Fibroblast of villous mesenchyme (primary cell): ENCODE measurements at regions not wholly inside any gene's neighbourhood (a gene's known extent, or its start where the extent isn't known, plus 50 kb on each side); places are given as distances from the start of the nearest gene placed in this dataset.
A peak's percentile ranks its signal among the peaks of the same experiment; 100 is the strongest.
"Not testable (repeated sequence)": the region's sequence is repeated elsewhere in the genome, so short reads cannot be mapped to it uniquely, and the experiment has no call there.

Source experiments
- DNase-seq: peaks from one replicate; pipeline ENCODE4 v3.0.0-alpha.2; 2010; ENCODE audit warnings: low read depth
- H3K4me3 ChIP-seq: 2 replicates; pipeline ENCODE4 v1.5.1; 2011; ENCODE audit warnings: low read depth, mild to moderate bottlenecking, low read length
- CTCF ChIP-seq: IDR thresholded peaks from 2 replicates; pipeline ENCODE4 v1.5.1; 2012; ENCODE audit warnings: low read depth, mild to moderate bottlenecking, low read length; ENCODE audit not compliant: insufficient read depth

GRCh38 chr7:20535541-20535940 lies 79.9 kb upstream of the ABCB5 start:
- no peak for DNase-seq
- no peak for TF ChIP-seq CTCF

GRCh38 chr7:20539201-20539600 lies 76.3 kb upstream of the ABCB5 start:
- no peak overlapping the region for H3K4me3 ChIP-seq

More at GRCh38 chr7:20535541-20535940, 79.9 kb upstream of the ABCB5 start:
- no peak overlapping the region for H3K4me3 ChIP-seq

GRCh38 chr7:20541608-20542349 lies 73.7 kb upstream of the ABCB5 start:
- DNase-seq: no peak
- no peak overlapping the region for H3K4me3 ChIP-seq
- TF ChIP-seq CTCF: no peak

More at GRCh38 chr7:20539201-20539600, 76.3 kb upstream of the ABCB5 start:
- no peak for DNase-seq
- peak; percentile 3 for TF ChIP-seq CTCF

GRCh38 chr7:20542594-20542993 lies 72.9 kb upstream of the ABCB5 start:
- TF ChIP-seq CTCF: no peak
- peak; percentile 23 for DNase-seq
- no peak overlapping the region for H3K4me3 ChIP-seq

GRCh38 chr7:20543500-20543899 lies 72.0 kb upstream of the ABCB5 start:
- H3K4me3 ChIP-seq: no peak overlapping the region
- TF ChIP-seq CTCF: no peak
- DNase-seq: no peak

GRCh38 chr7:20545016-20545415 lies 70.5 kb upstream of the ABCB5 start:
- no peak for DNase-seq
- H3K4me3 ChIP-seq: no peak overlapping the region
- no peak for TF ChIP-seq CTCF

GRCh38 chr7:20546958-20547357 lies 68.5 kb upstream of the ABCB5 start:
- DNase-seq, H3K4me3 ChIP-seq: not testable (repeated sequence)
